KMS-11 (cell line): ENCODE measurements at regions not wholly inside any gene's neighbourhood (a gene's known extent, or its start where the extent isn't known, plus 50 kb on each side); places are given as distances from the start of the nearest gene placed in this dataset.

ENCODE experiments used
- H2AFZ ChIP-seq: fragments of 200-600 bp; sonication (generic); 2 replicates; pipeline ENCODE4 v1.6.1; 2016; ENCODE audit warnings: antibody characterized with exemption, mixed run types, low read depth
- H3K27ac ChIP-seq: fragments of 200-600 bp; sonication (generic); 2 replicates; pipeline ENCODE4 v1.6.1; 2016; ENCODE audit warnings: mild to moderate bottlenecking, mixed run types
- H3K27me3 ChIP-seq: fragments of 200-600 bp; sonication (generic); 2 replicates; pipeline ENCODE4 v1.6.1; 2017; ENCODE audit warnings: mild to moderate bottlenecking, low read depth, mixed run types, moderate library complexity; ENCODE audit not compliant: insufficient read depth
- H3K36me3 ChIP-seq: fragments of 200-600 bp; sonication (generic); 2 replicates; pipeline ENCODE4 v1.6.1; 2017; ENCODE audit warnings: mild to moderate bottlenecking, mixed run types; ENCODE audit not compliant: insufficient read depth
- H3K4me1 ChIP-seq: fragments of 200-600 bp; sonication (generic); 2 replicates; pipeline ENCODE4 v1.6.1; 2016; ENCODE audit warnings: mild to moderate bottlenecking, low read depth, mixed run types; ENCODE audit not compliant: poor library complexity, severe bottlenecking
- H3K4me2 ChIP-seq: fragments of 200-600 bp; sonication (generic); 2 replicates; pipeline ENCODE4 v1.7.0; 2016; ENCODE audit warnings: mild to moderate bottlenecking, mixed run types
- H3K4me3 ChIP-seq: fragments of 200-600 bp; sonication (generic); IDR thresholded peaks from 2 replicates; pipeline ENCODE4 v1.6.1; 2017; ENCODE audit warnings: low read depth, low read length, mixed read lengths; ENCODE audit not compliant: insufficient read depth
- H3K79me2 ChIP-seq: fragments of 200-600 bp; sonication (generic); 2 replicates; pipeline ENCODE4 v1.6.1; 2016; ENCODE audit warnings: low read depth, mixed run types; ENCODE audit not compliant: insufficient read depth
- H3K9ac ChIP-seq: fragments of 200-600 bp; sonication (generic); 2 replicates; pipeline ENCODE4 v1.6.1; 2016; ENCODE audit warnings: mild to moderate bottlenecking, mixed run types
- H4K20me1 ChIP-seq: fragments of 200-600 bp; sonication (generic); 2 replicates; pipeline ENCODE4 v1.6.1; 2016; ENCODE audit warnings: mild to moderate bottlenecking, mixed run types; ENCODE audit not compliant: insufficient read depth
- CTCF ChIP-seq: fragments of 200-600 bp; sonication (generic); conservative IDR thresholded peaks from 2 replicates; pipeline ENCODE4 v1.6.1; 2017; ENCODE audit warnings: low read depth, mild to moderate bottlenecking, antibody characterized with exemption, low read length, moderate library complexity, mixed read lengths

GRCh38 chr17:70296456-70296855 lies 127.1 kb downstream of the KCNJ2 start:
- no peaks in the 10 kb centered on the region for H4K20me1 ChIP-seq
- H3K79me2 ChIP-seq: no peaks in the 10 kb centered on the region
- no peak overlapping the region for H3K9ac ChIP-seq
- no peak overlapping the region for H3K27ac ChIP-seq
- H3K4me1 ChIP-seq: no peaks in the 10 kb centered on the region
- no peaks in the 10 kb centered on the region for H3K36me3 ChIP-seq
- H3K4me2 ChIP-seq: no peak overlapping the region
- no peak overlapping the region for H3K4me3 ChIP-seq
- no peak for TF ChIP-seq CTCF
- H3K27me3 ChIP-seq: no peaks in the 10 kb centered on the region
- H2AFZ ChIP-seq: no peak overlapping the region

GRCh38 chr17:70297397-70297796 lies 128.1 kb downstream of the KCNJ2 start:
- Histone ChIP-seq H2AFZ (no peak overlapping the region), H3K27me3 (no peaks in the 10 kb centered on the region), H3K27ac (no peak overlapping the region), H4K20me1 (no peaks in the 10 kb centered on the region), H3K4me3 (no peak overlapping the region), H3K36me3 (no peaks in the 10 kb centered on the region), H3K9ac (no peak overlapping the region), H3K4me2 (no peak overlapping the region), H3K79me2 (no peaks in the 10 kb centered on the region), H3K4me1 (no peaks in the 10 kb centered on the region)
- no peak for TF ChIP-seq CTCF

- H3K27me3 ChIP-seq: no peaks in the 10 kb centered on the region
- no peaks in the 10 kb centered on the region for H3K4me1 ChIP-seq
- no peak overlapping the region for H3K9ac ChIP-seq
- H3K79me2 ChIP-seq: no peaks in the 10 kb centered on the region
- no peak for TF ChIP-seq CTCF
- H3K4me2 ChIP-seq: no peak overlapping the region
- H3K4me3 ChIP-seq: no peak overlapping the region
- H3K27ac ChIP-seq: no peak overlapping the region
- no peak overlapping the region for H2AFZ ChIP-seq
- no peaks in the 10 kb centered on the region for H3K36me3 ChIP-seq
- H4K20me1 ChIP-seq: no peaks in the 10 kb centered on the region
Measured at GRCh38 chr17:70298929-70299531, 129.7 kb downstream of the KCNJ2 start.

- Histone ChIP-seq H2AFZ (no peak overlapping the region), H3K4me1 (no peaks in the 10 kb centered on the region), H3K9ac (no peak overlapping the region), H4K20me1 (no peaks in the 10 kb centered on the region), H3K27me3 (no peaks in the 10 kb centered on the region), H3K27ac (no peak overlapping the region), H3K4me3 (no peak overlapping the region), H3K79me2 (no peaks in the 10 kb centered on the region), H3K4me2 (no peak overlapping the region), H3K36me3 (no peaks in the 10 kb centered on the region)
- no peak for TF ChIP-seq CTCF
Measured at GRCh38 chr17:70307430-70308225, 138.3 kb downstream of the KCNJ2 start.
